Ammon's horn (tissue), 1 donor: ENCODE measurements at regions not wholly inside any gene's neighbourhood (a gene's known extent, or its start where the extent isn't known, plus 50 kb on each side); places are given as distances from the start of the nearest gene placed in this dataset.
"Not testable (repeated sequence)": the region's sequence is repeated elsewhere in the genome, so short reads cannot be mapped to it uniquely, and the experiment has no call there.

Experiments used
- DNase-seq: peaks from one replicate; pipeline ENCODE4 v3.0.0-alpha.2; 2016; ENCODE audit warnings: low spot score

GRCh38 chr2:11993749-11994148 lies 247.3 kb downstream of the LPIN1 start:
- DNase-seq, result no peak

GRCh38 chr2:11995456-11995855 lies 249.0 kb downstream of the LPIN1 start:
- DNase-seq, result no peak

GRCh38 chr2:11996618-11997017 lies 250.2 kb downstream of the LPIN1 start:
- DNase-seq, result no peak

DNA sequence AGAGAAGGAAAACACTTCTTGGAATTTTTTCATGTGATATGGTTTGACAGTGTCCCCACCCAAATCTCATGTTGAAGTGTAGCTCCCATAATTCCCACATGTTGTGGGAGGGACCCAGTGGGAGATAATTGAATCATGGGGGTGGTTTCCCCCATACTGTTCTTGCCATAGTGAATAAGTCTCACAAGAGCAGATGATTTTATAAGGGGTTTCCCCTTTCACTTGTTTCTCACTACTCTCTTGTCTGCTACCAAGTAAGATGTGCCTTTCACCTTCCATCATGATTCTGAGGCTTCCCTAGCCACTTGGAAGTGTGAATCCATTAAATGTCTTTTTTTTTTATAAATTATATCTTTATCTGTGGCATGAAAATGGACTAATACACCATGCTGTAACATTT lies 250.7 kb downstream of the LPIN1 start:
- DNase-seq, result no peak

DNA sequence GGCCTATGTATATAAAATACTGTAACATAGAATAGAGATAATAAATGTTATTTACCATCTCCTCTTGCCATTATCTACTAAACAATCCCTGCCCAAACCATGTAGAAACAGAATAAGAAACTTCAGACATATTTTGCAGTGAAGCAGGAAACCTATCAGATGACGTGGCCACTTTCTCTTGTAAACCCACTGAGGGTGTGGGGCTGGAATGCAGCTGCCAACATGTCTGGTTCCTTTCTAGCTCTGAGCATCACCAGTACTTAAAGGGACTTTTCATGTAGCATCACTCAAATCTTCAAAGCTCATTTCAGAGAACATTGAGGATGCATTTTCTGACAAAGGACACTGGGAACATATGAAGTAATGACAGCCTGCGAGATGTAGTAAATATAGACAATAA lies 251.8 kb downstream of the LPIN1 start:
- DNase-seq, result no peak

DNA sequence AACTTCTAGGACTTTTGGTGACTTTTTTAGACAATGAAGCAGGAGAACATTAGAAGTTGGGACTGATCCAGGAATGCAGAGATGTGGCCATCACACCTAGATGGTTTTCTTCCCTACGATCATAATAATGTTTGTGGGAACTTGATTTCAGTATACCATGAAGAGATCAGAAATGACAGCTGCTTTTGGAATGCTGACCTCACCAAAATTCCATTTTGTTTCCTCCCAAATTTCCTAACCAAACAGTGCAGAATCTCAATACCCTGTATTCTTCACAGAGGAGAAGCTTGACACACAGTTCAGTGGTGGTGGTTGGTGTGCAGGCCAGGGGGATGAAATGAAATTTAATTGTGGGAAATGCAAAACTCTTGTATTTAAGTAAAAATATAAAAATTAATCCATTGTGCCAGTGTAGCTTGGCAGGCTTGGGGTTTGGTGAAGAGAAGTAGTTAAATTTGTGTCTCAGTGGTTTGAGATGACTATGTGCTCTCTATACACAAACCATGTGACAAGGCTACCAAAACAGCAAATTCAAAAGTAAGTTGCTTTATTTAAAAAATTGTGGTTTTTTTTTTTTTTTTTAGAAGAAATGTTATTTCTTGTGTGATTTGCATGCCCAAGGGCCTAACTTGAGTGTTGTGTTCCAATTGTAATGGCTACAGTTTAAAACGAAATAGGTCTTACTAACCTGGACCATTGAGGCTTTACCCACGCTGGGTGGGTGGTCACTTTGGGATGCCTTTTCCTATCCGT lies 252.4 kb downstream of the LPIN1 start:
- no peak for DNase-seq

DNA sequence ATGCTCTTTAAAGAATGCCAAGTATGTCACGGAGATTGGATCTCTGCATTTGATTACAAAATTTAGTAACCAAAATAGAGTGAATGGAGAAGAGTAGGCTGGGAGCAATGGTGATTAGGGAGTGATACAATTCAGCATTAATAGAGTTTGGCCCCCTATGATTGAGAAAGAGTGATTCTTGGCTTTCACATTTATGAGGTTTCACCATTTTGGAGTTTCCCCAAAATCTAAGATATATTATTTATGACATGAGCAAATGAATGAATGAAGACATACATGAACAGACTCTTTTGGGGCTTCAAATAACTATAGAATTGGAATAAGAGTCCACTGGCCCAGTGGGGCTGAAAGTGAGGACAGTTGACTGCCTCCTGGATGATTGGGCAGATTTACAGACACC lies 255.2 kb downstream of the LPIN1 start:
- DNase-seq, result no peak

DNA sequence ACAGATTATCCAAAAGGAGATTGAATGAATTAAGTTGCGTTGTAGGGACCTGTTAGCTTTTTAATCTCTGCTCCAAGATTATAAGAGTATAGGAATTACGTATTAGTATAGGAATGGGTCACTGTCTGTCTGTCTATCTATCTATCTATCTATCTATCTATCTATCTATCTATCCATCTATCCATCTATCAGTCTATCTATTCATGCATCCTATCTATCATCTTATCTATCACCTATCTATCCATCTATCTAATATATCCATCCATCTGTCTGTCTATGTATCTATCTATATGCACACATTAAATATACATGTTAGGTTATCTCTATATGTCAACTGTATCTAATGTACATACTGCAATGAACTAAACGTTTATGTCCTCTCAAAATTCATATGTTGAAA lies 255.8 kb downstream of the LPIN1 start:
- no peak for DNase-seq

GRCh38 chr2:12004713-12005112 lies 258.3 kb downstream of the LPIN1 start:
- DNase-seq, result no peak

- peak; percentile 43 for DNase-seq
Measured at GRCh38 chr2:12005886-12006681, 259.7 kb downstream of the LPIN1 start.

GRCh38 chr2:12006850-12007249 lies 260.4 kb downstream of the LPIN1 start:
- no peak for DNase-seq

- no peak for DNase-seq
Measured at GRCh38 chr2:12007282-12007681, 260.9 kb downstream of the LPIN1 start.

GRCh38 chr2:12008425-12009061 lies 262.1 kb downstream of the LPIN1 start:
- DNase-seq, result no peak

DNA sequence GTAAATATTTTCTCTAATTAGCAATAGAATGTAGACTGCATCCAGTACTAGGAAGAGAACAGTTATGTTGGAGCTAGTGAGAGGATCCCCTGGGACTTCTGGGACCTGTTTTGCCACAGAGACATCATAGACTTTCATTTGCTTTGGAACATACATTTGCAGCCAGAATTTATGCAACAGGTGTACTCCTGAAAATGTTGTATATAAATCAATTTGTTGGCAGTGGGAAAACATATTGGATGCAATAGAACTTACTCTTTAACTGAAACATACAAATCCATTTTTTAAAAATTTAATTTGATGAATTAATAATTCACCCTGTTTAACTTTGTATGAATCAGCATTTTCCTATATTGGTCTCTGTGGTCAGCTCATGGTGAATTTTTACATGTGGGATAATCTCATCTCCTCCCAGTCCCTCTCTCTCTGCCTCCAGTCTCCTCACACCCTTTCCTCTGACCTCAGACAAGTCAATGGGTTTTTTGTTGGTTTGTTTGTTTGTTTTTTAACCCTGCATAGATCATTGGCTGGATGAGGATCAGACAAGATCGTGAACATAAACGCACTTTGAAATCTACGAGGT lies 263.0 kb downstream of the LPIN1 start:
- DNase-seq, result no peak

GRCh38 chr2:12010059-12010458 lies 263.6 kb downstream of the LPIN1 start:
- DNase-seq, result no peak

DNA sequence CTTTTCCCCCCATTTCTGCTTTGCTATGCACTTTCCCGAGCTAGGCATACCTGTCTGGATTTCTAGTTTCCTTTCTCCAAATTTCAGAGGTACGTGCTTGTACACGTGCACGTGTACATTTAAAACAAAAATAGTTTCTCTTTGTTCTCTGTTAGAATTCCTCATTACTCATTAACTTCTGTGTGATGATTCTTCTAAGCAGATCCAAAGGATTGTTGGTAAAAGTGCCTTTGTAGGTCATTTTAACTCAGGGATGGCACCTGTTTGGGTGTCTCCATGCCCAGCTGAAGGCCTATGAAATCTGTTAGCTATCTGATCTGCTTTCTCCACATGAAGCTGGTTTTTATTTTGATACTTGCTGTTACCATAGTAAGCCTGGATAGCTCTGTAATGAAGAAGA lies 264.3 kb downstream of the LPIN1 start:
- DNase-seq, result no peak

DNA sequence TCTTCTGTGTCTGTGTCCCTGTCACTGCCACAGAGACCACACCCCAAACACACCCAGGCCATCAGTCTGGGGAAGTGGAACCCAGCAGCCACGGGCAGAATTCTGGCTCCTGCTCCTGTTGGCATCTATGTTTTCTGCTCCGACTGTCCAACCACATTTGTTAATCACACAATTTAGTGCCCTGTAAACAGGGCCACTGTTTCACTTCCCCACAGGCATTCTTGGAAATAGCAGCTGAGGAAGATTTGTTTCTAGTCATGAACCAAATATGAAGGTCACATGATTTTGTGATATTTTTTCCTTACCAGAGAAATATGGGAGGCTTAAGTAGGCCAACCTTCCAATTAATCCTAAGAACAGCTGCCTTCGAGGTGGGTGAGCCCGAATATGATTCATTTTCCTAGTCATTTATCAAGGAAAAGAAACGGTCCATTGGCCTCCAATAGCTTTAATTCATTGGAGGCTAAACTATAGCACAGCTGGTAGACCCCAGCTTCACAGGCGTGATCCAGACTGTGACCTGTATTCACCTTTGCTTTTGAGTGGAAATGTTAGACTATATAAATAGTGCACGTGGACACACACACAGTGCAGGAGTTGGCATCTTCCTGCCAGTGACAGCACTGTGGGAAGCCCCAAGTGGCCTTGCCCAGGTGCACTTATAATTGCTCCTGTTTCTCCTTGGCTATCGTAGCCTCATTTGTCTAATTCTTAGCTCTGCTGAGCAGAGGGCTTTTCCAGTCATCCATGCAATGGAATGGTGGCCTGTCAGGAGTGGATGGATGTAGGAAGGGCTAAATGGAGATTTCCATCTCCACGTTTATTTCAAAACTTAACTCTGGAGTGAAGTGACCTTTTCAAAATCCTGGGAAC lies 267.9 kb downstream of the LPIN1 start:
- DNase-seq, result no peak

DNA sequence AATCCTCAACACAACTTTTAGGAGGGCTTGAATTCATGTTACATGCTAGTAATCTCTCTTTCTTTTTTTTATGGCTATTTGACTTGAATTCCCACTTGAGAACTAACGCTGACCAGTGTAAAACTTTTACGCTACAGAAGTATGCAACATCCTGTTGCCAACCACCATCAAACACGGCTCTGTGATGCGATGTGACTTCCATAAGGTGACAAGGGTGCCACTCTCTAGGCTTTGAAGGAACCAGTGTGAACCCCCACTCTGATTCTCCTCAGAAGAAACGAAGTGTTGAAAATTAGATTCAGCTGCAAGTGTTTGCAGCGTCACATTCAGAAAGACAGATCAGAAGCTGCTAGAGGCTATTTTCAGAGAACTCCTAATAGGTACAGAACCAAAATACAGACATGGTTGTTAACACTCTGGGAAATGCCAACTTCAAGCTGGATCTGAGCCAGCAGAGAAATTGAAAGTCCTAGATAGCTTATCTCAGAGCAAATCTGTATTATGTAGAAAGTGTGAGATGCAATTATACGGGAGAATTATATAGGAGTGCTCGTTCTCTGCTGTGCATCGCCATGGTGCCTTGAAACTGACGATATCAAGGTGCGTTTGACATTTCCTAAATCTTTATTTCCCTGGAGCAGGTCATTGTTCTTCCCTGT lies 271.2 kb downstream of the LPIN1 start:
- no peak for DNase-seq

GRCh38 chr2:12018726-12019125 lies 272.3 kb downstream of the LPIN1 start:
- DNase-seq, result not testable (repeated sequence)

GRCh38 chr2:12020833-12021469 lies 274.5 kb downstream of the LPIN1 start:
- no peak for DNase-seq
